Stomach (tissue), 8 donors: ENCODE measurements at regions not wholly inside any gene's neighbourhood (a gene's known extent, or its start where the extent isn't known, plus 50 kb on each side); places are given as distances from the start of the nearest gene placed in this dataset.

Experiments
- DNase-seq, 2 donors: peaks; one replicate each; pipeline versions ENCODE4 v3.0.0 to v3.0.0-alpha.2; 2013 to 2019
- H3K27ac ChIP-seq, 5 donors: fragments of 200-600 bp in 4 of 5; sonication (generic) in 4 of 5; one replicate each; pipeline ENCODE4 v1.5.1; 2013 to 2019; ENCODE audit warnings: mild to moderate bottlenecking in 1 of 5, moderate library complexity in 1 of 5
- H3K27me3 ChIP-seq, 3 donors: fragments of 200-600 bp; sonication (generic); one replicate each; pipeline ENCODE4 v1.5.1; 2017 to 2019; ENCODE audit warnings: mixed run types in 1 of 3
- H3K36me3 ChIP-seq, 4 donors: fragments of 200-600 bp; sonication (generic); 1 replicate in 3 of 4; 2 replicates in 1 of 4; pipeline ENCODE4 v1.5.1; 2016 to 2019
- H3K4me1 ChIP-seq, 4 donors: fragments of 200-600 bp; sonication (generic); one replicate each; pipeline ENCODE4 v1.5.1; 2016 to 2019
- H3K4me3 ChIP-seq, 4 donors: fragments of 200-600 bp; sonication (generic) in 3 of 4; one replicate each; pipeline ENCODE4 v1.5.1; 2016 to 2019; ENCODE audit warnings: mild to moderate bottlenecking in 1 of 4
- H3K9me3 ChIP-seq, 4 donors: fragments of 200-600 bp; sonication (generic); one replicate each; pipeline ENCODE4 v1.5.1; 2016 to 2019
- CTCF ChIP-seq, 7 experiments: fragments of 450-650 bp in 4 of 7; fragments of 200-600 bp in 3 of 7; sonication (generic) in 3 of 7; IDR thresholded peaks; one replicate each; pipeline ENCODE4 v1.5.1; 2016 to 2019; ENCODE audit warnings: antibody characterized with exemption in 7 of 7, control low read depth in 2 of 7, mild to moderate bottlenecking in 1 of 7
- EP300 ChIP-seq: sonication (generic); formaldehyde crosslinking; IDR thresholded peaks from one replicate; pipeline ENCODE4 v1.6.1; 2017; ENCODE audit warnings: antibody characterized with exemption
- POLR2A ChIP-seq, 4 donors: fragments of 450-650 bp; IDR thresholded peaks; one replicate each; pipeline ENCODE4 v1.6.1; 2016; ENCODE audit warnings: antibody characterized with exemption in 4 of 4, control low read depth in 2 of 4, mild to moderate bottlenecking in 1 of 4, moderate library complexity in 1 of 4
- POLR2AphosphoS5 ChIP-seq, 3 donors: sonication (generic); formaldehyde crosslinking; IDR thresholded peaks; one replicate each; pipeline ENCODE4 v1.6.1; 2016; ENCODE audit warnings: antibody characterized with exemption in 3 of 3
- WGBS, 5 donors: extraction: QIAGEN DNeasy Blood & Tissue Kit in 3 of 5; methylation state at CpG; one replicate each; pipeline versions ENCODE4 v1.1.5 to v1.1.7; 2013 to 2018; 5-methylcytosine and 5-hydroxymethylcytosine counted together
- intact Hi-C: fragments of 100-400 bp; cut with DNase I; formaldehyde crosslinking; loops from one replicate; pipeline ENCODE4 v1.15.1; 2023; ENCODE audit warnings: low total_unique reads
- donor health status: healthy with polysubstance abuse.
- donor health status: Bipolar disorder and iron deficiency.
- donor health status: healthy.

GRCh38 chr10:10803278-10803677 lies 214.4 kb upstream of the CELF2 start:
- 27 to 59% (median 49%) methylated on average over 1 of the region's 1 CpG for WGBS, 5 donors
- no peak overlapping the region for H3K4me3 ChIP-seq
- peaks cover 0 to 7% (median 0%) of the 10 kb centered on the region in 4 donors for H3K9me3 ChIP-seq
- intact Hi-C loops, result no loop called here
- peak in 1 of 2 donors; percentile 65 for DNase-seq
- peak overlapping the region in 1 of 5 donors; percentile 28 for H3K27ac ChIP-seq
- no peaks in the 10 kb centered on the region for H3K27me3 ChIP-seq
- H3K36me3 ChIP-seq, result no peaks in the 10 kb centered on the region
- H3K4me1 ChIP-seq, result peaks cover 0 to 13% (median 5%) of the 10 kb centered on the region in 4 donors
- TF ChIP-seq POLR2A (IDR thresholded peaks at IDR 0.05), result no peak
- no peak for TF ChIP-seq CTCF (IDR thresholded peaks at IDR 0.05)
- TF ChIP-seq EP300, result no peak
- TF ChIP-seq POLR2AphosphoS5 (IDR thresholded peaks at IDR 0.05), result no peak

- Histone ChIP-seq H3K27ac (peak overlapping the region in 1 of 5 donors; percentile 28), H3K4me3 (no peak overlapping the region), H3K27me3 (no peaks in the 10 kb centered on the region), H3K9me3 (peaks cover 0 to 7% (median 0%) of the 10 kb centered on the region in 4 donors), H3K36me3 (no peaks in the 10 kb centered on the region), H3K4me1 (peaks cover 0 to 10% (median 4%) of the 10 kb centered on the region in 4 donors)
- intact Hi-C loops, result no loop called here
- TF ChIP-seq POLR2AphosphoS5 (IDR thresholded peaks at IDR 0.05) (no peak), EP300 (no peak), CTCF (IDR thresholded peaks at IDR 0.05) (no peak), POLR2A (IDR thresholded peaks at IDR 0.05) (no peak)
- no peak for DNase-seq
Measured at GRCh38 chr10:10804061-10804460, 213.6 kb upstream of the CELF2 start.

- 63 to 78% (median 75%) methylated on average over 7 of the region's 7 CpGs for WGBS, 5 donors
- DNase-seq, result no peak
- Histone ChIP-seq H3K4me3 (no peak overlapping the region), H3K27me3 (no peaks in the 10 kb centered on the region), H3K9me3 (peaks cover 0 to 7% (median 0%) of the 10 kb centered on the region in 4 donors), H3K36me3 (no peaks in the 10 kb centered on the region), H3K4me1 (peaks cover 0 to 10% (median 4%) of the 10 kb centered on the region in 4 donors), H3K27ac (no peak overlapping the region)
- TF ChIP-seq POLR2A (IDR thresholded peaks at IDR 0.05), result no peak
- no peak for TF ChIP-seq CTCF (IDR thresholded peaks at IDR 0.05)
- intact Hi-C loops, result no loop called here
Measured at GRCh38 chr10:10804998-10805740, 212.5 kb upstream of the CELF2 start.

GRCh38 chr10:10807106-10807505 lies 210.6 kb upstream of the CELF2 start:
- no peaks in the 10 kb centered on the region for H3K36me3 ChIP-seq
- DNase-seq, result no peak
- no peak for TF ChIP-seq EP300
- no peak for TF ChIP-seq POLR2AphosphoS5 (IDR thresholded peaks at IDR 0.05)
- no peak for TF ChIP-seq CTCF (IDR thresholded peaks at IDR 0.05)
- TF ChIP-seq POLR2A (IDR thresholded peaks at IDR 0.05), result no peak
- H3K4me3 ChIP-seq, result no peak overlapping the region
- WGBS, 5 donors, result 72 to 81% (median 78%) methylated on average over 1 of the region's 1 CpG
- no peaks in the 10 kb centered on the region for H3K27me3 ChIP-seq
- intact Hi-C loops, result no loop called here
- peaks cover 0 to 10% (median 4%) of the 10 kb centered on the region in 4 donors for H3K4me1 ChIP-seq
- peaks cover 0 to under 1% (median 0%) of the 10 kb centered on the region in 4 donors for H3K9me3 ChIP-seq
- H3K27ac ChIP-seq, result no peak overlapping the region
